Ecto neural progenitor cell (in vitro differentiated cells): ENCODE measurements at regions not wholly inside any gene's neighbourhood (a gene's known extent, or its start where the extent isn't known, plus 50 kb on each side); places are given as distances from the start of the nearest gene placed in this dataset.
"Not testable (repeated sequence)": the region's sequence is repeated elsewhere in the genome, so short reads cannot be mapped to it uniquely, and the experiment has no call there.

Experiments
- DNase-seq: peaks from one replicate; pipeline ENCODE4 v3.0.0-alpha.2; 2018; ENCODE audit warnings: low spot score

DNA sequence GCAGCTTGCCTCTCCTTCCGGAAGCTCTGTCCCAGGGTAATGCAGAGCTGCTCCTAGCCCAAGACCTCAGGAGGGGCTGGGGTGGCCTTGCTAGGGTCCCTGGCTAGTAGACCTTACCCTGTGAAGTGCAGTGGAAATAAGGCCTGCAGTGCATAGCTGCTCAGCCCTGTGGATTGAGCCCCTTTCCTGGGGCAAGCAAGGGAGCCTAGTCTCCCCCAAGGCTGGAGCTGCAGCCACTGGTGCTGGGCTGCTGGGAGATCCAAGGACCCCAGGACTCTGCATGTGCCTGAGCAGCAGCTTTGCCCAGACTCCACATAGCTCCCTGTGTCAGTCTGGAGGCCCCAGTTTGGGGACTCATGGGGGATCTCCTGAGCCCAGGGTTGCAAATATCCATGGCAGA is 57.9 kb downstream of the FANCF start:
- no peak for DNase-seq

DNA sequence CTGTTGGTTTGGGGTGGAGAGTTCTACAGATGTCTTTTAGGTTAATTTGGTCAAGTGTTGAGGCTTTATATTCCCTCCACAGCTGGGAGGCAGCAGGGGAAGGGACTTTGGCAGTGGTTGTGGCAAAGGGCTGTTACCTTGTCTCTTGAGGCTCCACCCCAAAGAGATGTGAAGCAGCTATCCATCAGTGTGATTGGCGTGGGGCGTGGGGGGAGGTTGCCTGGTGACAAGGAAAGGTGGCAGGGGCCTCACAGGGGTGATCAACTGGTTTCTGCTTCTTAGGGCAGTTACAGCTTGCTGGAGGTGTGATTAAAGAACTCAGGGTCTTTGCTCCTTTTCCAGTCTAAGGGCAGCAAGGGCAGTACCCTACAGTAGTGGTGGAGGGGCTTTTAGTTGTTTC is 59.3 kb downstream of the FANCF start:
- no peak for DNase-seq

DNA sequence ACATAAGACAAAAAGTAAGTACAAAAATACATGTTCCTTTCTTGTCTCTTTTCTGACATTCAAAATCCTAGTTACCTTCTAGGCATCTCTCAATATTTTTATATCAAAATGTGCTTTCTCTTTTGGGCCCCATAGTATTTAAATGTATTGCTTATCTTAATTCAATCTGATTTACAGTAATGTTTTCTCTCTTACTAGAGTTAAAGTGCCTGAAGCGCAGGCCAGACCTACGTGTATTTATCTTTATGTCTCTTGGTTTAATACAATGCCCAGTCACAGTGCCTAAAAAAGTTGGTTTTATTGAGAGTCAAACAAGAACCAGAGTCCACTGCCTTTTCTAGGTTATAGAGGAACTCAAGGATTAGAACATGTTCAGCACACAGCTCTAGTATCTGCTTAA is 64.3 kb downstream of the FANCF start:
- DNase-seq, result no peak

- DNase-seq, result no peak
These were observed 66.2 kb downstream of the FANCF start for GRCh38 chr11:22559416-22559815.

DNA sequence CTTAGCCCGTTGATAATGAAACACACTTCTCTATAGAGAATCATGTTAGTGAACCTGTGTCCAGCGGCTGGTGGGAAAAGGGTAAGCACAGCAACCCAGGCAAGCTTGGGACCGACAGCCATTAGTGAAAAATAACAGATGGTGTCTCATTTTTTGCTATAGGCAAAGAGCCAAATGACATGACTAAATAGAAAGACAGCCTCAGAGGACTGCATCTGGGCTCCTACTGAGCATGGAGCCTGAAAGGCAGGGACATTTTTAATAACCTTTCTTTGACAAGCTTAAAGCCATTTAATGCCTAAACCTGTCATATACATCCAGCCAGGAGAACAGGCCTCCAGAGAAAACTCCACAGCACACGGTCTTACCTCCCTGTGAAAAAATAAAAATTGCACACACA is 67.0 kb downstream of the FANCF start:
- DNase-seq, result no peak

DNA sequence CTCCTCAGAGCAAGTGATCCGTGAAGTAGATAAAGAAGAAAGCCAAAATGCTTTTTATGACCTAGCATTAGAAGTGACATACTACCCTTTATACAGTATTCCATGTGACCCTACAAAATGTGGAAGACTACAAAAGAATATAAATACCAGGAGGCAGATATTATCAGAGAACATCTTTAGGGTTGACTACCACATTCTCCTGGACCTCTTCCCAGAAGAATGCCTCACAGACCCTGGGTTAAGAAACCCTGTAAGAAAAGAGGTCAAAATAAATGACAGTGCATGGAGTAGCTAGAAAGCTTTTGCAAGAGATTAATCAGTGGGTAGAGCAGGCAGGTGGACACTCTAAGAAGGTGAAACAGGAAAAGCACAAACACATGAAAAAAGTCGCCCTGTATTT is 69.2 kb downstream of the FANCF start:
- DNase-seq, result no peak

DNA sequence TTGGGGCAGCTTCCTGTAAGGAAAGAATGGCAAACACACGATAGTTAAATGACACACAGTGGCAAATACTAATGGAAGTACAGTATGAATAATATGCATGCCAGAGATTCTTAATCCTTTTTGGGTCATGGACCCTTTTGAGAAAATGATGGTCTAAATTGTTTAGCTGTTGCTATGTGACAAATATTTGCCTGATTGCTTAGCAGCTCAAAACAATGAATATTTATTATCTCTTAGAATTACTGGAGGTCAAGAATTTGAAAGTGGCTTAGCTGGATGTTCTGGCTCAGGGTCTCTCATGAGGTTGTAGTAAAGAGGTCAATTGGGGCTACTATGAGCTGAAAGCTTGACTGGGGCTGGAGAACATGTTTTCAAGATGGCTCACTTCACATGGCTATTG is 69.7 kb downstream of the FANCF start:
- no peak for DNase-seq

GRCh38 chr11:22554221-22554620 is 71.4 kb downstream of the FANCF start:
- no peak for DNase-seq

- DNase-seq, result no peak
These were observed 72.7 kb downstream of the FANCF start for GRCh38 chr11:22552885-22553284.

DNA sequence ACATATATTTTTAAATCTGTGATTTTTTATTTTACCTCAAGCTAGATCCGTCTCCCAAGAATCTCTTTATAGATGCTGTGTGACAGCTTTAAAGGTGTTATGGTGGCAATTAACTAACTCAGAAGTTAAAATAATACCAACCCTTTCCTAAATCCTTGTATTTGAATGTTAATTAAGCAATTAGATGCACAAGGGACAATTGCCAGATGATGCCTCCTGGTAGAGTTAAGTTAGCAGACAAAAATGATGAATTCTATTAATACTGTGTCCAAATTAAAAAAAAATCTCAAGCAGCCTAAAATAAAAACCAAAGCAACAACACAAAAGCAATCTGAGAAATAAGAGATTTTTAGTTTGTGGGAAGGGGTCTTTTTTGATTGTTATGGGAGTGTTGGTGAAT is 78.9 kb downstream of the FANCF start:
- DNase-seq, result no peak

DNA sequence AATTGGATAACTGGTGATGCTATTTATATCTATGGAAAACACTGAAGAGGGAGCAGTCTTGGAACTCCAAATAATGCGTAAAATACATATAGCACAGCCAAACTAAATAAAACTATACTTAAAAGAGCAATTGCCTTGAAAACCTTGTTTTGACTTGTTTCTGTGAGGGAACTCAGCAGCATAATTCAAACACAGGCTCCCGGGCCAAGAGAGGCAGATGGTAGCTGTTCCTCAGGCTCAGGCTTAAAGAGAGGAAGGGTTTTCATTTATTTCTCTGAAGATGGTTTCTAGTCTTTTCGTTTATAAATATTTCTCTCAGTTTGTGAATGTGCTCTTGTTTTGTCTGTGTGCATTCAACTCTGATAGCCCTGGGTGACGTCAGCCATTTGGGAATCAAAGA is 82.4 kb downstream of the FANCF start:
- no peak for DNase-seq

DNA sequence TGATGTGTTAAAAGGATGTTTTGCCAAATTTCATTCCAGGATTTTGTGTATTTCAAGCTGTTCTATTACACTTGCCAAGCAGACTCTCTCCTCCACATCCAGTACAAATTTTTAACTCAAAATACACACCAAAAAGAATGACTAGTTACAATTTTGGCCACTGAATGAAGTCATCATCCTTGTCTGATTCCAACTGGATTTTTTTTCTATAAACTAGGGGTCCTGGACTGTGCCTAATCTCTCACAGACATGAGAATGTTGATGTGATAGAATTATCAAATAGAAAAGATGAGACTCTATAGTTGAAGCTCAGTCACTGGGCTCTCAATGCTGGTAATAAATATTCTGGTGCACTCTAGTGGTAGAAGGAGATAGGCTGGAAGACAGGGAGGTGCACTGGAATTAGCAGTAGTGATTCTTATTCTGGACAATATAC is 85.8 kb downstream of the FANCF start:
- no peak for DNase-seq

GRCh38 chr11:22536071-22536470 is 89.6 kb downstream of the FANCF start:
- no peak for DNase-seq

DNA sequence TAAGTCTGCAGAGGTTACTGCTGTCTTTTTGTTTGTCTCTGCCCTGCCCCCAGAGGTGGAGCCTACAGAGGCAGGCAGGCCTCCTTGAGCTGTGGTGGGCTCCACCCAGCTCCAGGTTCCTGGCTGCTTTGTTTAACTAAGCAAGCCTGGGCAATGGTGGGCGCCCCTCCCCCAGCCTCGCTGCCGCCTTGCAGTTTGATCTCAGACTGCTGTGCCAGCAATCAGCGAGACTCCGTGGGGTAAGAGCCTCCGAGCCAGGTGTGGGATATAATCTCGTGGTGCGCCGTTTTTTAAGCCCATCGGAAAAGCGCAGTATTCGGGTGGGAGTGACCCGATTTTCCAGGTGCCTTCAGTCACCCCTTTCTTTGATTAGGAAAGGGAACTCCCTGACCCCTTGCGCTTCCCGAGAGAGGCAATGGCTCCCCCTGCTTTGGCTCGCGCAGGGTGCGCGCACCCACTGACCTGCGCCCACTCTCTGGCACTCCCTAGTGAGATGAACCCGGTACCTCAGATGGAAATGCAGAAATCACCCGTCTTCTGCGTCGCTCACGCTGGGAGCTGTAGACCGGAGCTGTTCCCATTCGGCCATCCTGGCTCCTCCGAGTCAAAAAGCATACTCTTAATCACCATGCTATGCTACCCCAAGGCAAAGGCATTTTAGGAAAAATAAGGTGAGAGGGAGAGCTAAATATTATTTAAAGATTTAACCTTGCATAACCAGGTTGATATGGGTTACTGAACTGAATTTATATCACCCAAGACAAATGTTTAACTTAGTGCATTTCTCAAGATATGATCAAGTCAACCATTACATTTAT is 96.8 kb downstream of the FANCF start:
- DNase-seq, result peak; percentile 49

GRCh38 chr11:22522225-22522624 is 103.4 kb downstream of the FANCF start:
- DNase-seq, result no peak

DNA sequence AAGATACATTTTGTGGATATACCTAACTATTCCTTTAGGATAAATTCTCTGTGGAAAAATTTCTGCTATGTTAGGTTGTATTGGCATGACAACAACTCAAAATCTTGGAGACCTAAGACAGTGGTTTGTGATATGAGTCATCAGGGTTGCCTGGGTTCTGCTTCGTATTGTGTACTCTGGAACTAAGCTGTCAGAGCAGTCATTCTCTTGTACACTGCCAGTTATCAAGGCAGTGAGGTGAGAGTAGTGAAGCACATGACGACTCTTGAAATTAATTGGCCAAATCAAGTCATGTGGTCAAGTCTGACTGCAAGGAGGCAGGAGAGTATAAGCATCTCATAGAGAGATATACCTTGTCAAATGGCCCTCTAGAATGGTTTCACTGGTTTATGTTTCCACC is 104.4 kb downstream of the FANCF start:
- DNase-seq, result no peak

DNA sequence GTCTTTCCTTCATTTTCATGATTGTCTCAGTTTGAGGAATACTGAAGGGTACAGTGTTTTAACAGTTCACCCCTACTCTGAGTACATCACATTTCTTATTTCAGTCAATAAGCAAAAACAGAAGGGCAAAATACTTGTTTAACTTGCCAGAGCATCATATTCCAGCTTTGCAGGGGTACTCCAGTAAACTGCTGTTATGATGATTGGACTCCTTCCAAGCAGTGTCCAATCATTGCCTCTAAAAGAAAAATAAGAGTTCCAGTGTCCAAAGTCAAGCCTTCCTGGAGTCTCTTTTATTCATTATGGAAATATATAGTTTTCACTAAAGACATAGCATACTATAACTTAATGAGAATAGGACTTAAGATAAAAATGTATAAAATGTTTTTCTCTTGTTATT is 105.1 kb downstream of the FANCF start:
- no peak for DNase-seq

DNA sequence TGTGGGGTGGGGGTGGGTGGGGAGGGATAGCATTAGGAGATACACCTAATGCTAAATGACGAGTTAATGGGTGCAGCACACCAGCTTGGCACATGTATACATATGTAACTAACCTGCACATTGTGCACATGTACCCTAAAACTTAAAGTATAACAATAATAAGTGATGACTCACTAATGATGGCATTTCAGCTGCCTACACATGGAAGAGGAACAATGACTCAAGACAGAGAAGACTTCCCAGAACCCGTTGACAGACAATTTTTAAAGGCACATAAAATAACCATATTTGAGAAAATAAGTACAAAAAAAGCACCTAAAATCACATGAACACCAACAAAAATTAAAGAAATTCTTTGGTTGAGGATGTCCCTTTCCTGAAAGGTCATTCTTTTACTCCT is 107.3 kb downstream of the FANCF start:
- DNase-seq, result not testable (repeated sequence)

DNA sequence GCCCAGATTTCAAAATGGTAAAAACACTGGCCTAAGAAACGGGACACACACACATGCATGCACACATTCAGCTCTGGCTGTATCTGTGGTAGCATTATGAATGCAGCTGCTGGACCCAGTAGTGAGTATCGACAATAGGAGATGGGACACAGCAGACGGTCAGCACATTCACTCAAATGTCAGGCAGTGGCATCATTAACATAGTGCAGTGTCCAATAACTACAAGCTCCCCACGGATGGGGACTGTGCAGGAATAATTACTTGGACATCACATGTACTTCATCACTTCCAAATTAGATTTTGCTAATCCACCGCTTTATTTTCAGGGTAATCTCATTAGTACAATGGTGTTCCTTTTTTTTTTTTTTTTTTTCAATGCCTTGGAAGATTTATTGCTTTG is 109.5 kb downstream of the FANCF start:
- no peak for DNase-seq

DNA sequence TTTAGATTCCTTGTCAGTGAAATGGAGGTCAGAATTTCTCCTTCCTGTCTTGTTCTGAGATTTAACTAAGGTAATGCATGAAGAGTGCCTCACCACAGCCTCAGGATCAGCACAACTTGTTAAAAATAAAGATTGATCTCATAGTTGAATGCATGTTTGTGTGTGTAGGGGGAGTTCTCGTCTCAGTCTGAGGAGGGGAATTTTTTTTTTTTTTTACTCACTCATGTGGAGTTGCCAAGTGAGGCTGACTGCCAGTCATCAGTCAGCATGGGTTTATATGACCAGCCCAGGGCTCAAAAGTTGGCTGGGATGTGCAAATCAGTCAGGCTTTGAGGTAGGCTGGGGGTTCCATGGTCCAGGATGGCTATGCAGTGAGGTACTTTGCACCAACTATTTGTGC is 113.2 kb downstream of the FANCF start:
- DNase-seq, result no peak

- DNase-seq, result no peak
These were observed 114.9 kb downstream of the FANCF start for GRCh38 chr11:22510741-22511140.

DNA sequence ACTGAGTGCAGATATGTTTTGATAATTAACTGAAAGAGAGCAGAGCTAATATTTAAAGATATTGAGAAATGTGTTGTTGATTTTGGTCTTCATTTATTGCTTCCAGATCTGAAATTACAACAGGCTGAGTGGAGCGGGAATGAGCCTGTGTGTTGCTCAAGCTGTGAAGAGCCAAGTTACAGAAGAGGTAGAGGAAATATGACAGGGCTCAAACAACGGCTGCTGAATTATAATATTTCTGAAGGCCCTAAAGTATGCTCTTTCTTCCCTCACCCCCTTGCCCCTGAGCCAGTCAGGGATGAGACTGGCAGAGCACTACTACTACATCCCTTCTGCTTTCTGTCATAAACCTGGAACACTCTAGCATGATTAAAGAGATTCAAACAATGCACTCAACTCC is 115.6 kb downstream of the FANCF start:
- no peak for DNase-seq

DNA sequence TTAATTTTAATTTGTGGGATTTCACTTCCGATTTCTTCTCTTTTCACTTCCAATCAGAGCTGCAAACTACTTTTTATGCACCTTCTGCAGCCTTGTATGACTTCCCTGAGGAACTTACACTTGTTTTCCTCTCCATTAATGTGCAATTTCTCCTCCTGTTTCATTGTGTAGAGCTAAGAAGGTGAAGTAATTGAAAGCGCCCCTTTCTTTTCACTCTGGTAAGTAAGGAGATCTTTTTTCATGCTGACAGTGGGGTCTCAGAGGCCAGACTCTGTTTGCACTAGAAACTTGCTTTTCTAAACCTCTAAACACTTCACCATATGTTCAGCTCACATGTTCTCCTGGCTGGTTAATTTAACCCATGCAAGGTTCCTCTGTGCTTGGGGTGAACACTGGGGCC is 117.0 kb downstream of the FANCF start:
- no peak for DNase-seq

DNA sequence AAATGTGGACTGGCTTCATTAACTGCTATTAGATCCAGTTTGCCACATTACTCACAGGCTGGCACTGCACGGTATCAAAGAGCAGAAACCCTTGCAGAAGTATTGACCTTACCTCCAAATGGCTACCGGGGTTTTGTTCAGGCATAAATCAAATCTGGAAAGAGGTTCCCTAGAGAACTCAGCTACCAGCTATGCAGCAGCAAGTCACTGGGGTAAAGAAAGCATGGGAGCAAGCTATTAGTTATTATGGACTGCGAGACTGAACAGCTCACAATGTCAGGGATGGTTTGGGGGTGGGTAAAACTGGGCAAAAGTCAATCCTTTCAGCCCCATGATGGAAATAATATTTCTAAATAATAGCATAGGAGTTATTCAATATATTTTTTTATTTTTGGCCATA is 128.1 kb downstream of the FANCF start:
- no peak for DNase-seq
